K562 (cell line): ENCODE measurements at regions not wholly inside any gene's neighbourhood (a gene's known extent, or its start where the extent isn't known, plus 50 kb on each side); places are given as distances from the start of the nearest gene placed in this dataset.

Experiments used
- ATAC-seq: fragments of 200-7000 bp; cut with Tn5 transposase; 3 replicates; pipeline ENCODE4 v1.9.1; 2020; ENCODE audit warnings: moderate library complexity
- BruUV-seq: library from RNA; stranded (reverse); fragments of 400-500 nt; replicated peaks from 2 replicates; lab custom pipeline; 2021; lab: Mats Ljungman, UMichigan
- CTCF ChIA-PET: fragments of 300-600 bp; formaldehyde crosslinking; extraction: SDS; loops from one replicate; lab custom pipeline; 2021; ENCODE audit warnings: low intra/inter-chr PET ratio; lab: Yijun Ruan, JAX
- POLR2A ChIA-PET: fragments of 300-600, 350-650 bp; sonication (Branson Sonifier 250); formaldehyde crosslinking; extraction: SDS; loops from one replicate; lab custom pipeline; 2021; ENCODE audit warnings: antibody characterized with exemption, inconsistent platforms; lab: Yijun Ruan, JAX
- DNase-seq, 4 experiments: peaks; one replicate each; pipeline versions ENCODE4 v3.0.0 to v3.0.0-alpha.2; 2011 to 2018; ENCODE audit warnings: low spot score in 3 of 4, mixed read lengths in 3 of 4; ENCODE audit errors: extremely low read depth in 1 of 4
- FAIRE-seq: peaks from 2 replicates; lab custom pipeline; 2011; peaks lifted over from hg19 to GRCh38; lab: Jason Lieb, UNC
- H2AFZ ChIP-seq: 2 replicates; pipeline ENCODE4 v1.6.0; 2011; ENCODE audit warnings: low read depth, low read length, control low read depth, inconsistent platforms
- H3K27ac ChIP-seq: fragments of 200-600 bp; 3 replicates; pipeline ENCODE4 v1.8.0; 2011; ENCODE audit warnings: low read depth, mild to moderate bottlenecking, control low read depth, inconsistent platforms, low read length, moderate library complexity, mixed read lengths; ENCODE audit errors: extremely low read depth
- H3K27me3 ChIP-seq, 2 experiments: fragments of 300-600 bp in 1 of 2; 2 replicates in 1 of 2; 3 replicates in 1 of 2; pipeline versions ENCODE4 v1.6.0 to v1.8.0; 2011; ENCODE audit warnings: inconsistent platforms in 2 of 2, low read length in 2 of 2, mild to moderate bottlenecking in 1 of 2, mixed read lengths in 1 of 2, moderate library complexity in 1 of 2; ENCODE audit not compliant: control insufficient read depth in 2 of 2, insufficient read depth in 2 of 2
- H3K36me3 ChIP-seq: fragments of 300-600 bp; 3 replicates; pipeline ENCODE4 v1.8.0; 2011; ENCODE audit warnings: mild to moderate bottlenecking, low read length, inconsistent platforms; ENCODE audit not compliant: control insufficient read depth, insufficient read depth
- H3K4me1 ChIP-seq, 2 experiments: fragments of 200-600 bp in 1 of 2; replicated peaks in 1 of 2; 2 replicates in 1 of 2; 3 replicates in 1 of 2; pipeline versions ENCODE4 v1.5.1 to v1.8.0; 2011; ENCODE audit warnings: inconsistent platforms in 2 of 2, low read length in 2 of 2, mild to moderate bottlenecking in 1 of 2, mixed read lengths in 1 of 2, moderate library complexity in 1 of 2; ENCODE audit not compliant: control insufficient read depth in 2 of 2, insufficient read depth in 2 of 2
- H3K4me2 ChIP-seq: 2 replicates; pipeline ENCODE4 v1.6.1; 2011; ENCODE audit warnings: low read length, control low read depth, inconsistent platforms, mixed read lengths; ENCODE audit not compliant: insufficient read depth
- H3K4me3 ChIP-seq: fragments of 200-600 bp; sonication (generic), shearing (Covaris generic); 2 replicates; pipeline ENCODE4 v1.5.1; 2016; ENCODE audit warnings: control low read depth, inconsistent platforms
- H3K79me2 ChIP-seq: fragments of 200-600 bp; 3 replicates; pipeline ENCODE4 v1.8.0; 2011; ENCODE audit warnings: low read length, inconsistent platforms; ENCODE audit not compliant: control insufficient read depth, insufficient read depth
- H3K9ac ChIP-seq, 2 experiments: 2 replicates each; pipeline versions ENCODE4 v1.6.0 to v1.6.1; 2011; ENCODE audit warnings: low read depth in 2 of 2, low read length in 2 of 2, control low read depth in 1 of 2, inconsistent platforms in 1 of 2, mild to moderate bottlenecking in 1 of 2, mixed read lengths in 1 of 2; ENCODE audit not compliant: insufficient read depth in 1 of 2
- H3K9me1 ChIP-seq: one replicate; pipeline ENCODE4 v1.6.0; 2011; ENCODE audit warnings: inconsistent platforms, mild to moderate bottlenecking, low read length, moderate library complexity; ENCODE audit not compliant: control insufficient read depth, insufficient read depth
- H3K9me3 ChIP-seq: replicated peaks from 2 replicates; pipeline ENCODE4 v1.5.1; 2011; ENCODE audit warnings: low read depth, low read length, inconsistent platforms; ENCODE audit not compliant: control insufficient read depth, insufficient read depth
- H4K20me1 ChIP-seq: replicated peaks from 2 replicates; pipeline ENCODE4 v1.6.1; 2011; ENCODE audit warnings: low read length, inconsistent platforms, mixed read lengths; ENCODE audit not compliant: control insufficient read depth, insufficient read depth
- GTF2F1 ChIP-seq: IDR thresholded peaks from 2 replicates; pipeline ENCODE4 v1.6.1; 2011; ENCODE audit warnings: low read depth, low read length, improper control_type of control experiment
- KDM2B ChIP-seq: fragments of 250-450 bp; sonication (Bioruptor Pico); IDR thresholded peaks from 2 replicates; pipeline ENCODE4 v1.8.0; 2021; ENCODE audit warnings: mild to moderate bottlenecking, moderate library complexity
- WGBS: fragments of 100-300 bp; shearing (Covaris generic); methylation state at CpG from one replicate; pipeline ENCODE4 v1.1.6; 2016; ENCODE audit warnings: low coverage, mixed read lengths; ENCODE audit not compliant: insufficient coverage; ENCODE audit errors: missing lambda C conversion rate; 5-methylcytosine and 5-hydroxymethylcytosine counted together
- in situ Hi-C: fragments of 300-500 bp; cut with MboI; formaldehyde crosslinking; loops from 4 replicates; pipeline ENCODE4 v1.15.0; 2018; ENCODE audit warnings: inconsistent platforms, mixed read lengths
- intact Hi-C: fragments of 100-400 bp; cut with micrococcal nuclease; formaldehyde crosslinking; loops from 2 replicates; pipeline ENCODE4 v1.14.2; 2022
- TF ChIP-seq, protein P1 (sequence below), 3 experiments: IDR thresholded peaks in 2 of 3; conservative IDR thresholded peaks in 1 of 3; 2 replicates each; pipeline ENCODE4 v1.5.1; 2011 to 2012; ENCODE audit warnings: low read length in 3 of 3, mild to moderate bottlenecking in 3 of 3, control low read depth in 2 of 3, improper control_type of control experiment in 1 of 3, inconsistent platforms in 1 of 3, low read depth in 1 of 3, mixed read lengths in 1 of 3, moderate library complexity in 1 of 3; ENCODE audit not compliant: insufficient read depth in 2 of 3
- TF ChIP-seq, protein P2 (sequence below): fragments of 200-800 bp; sonication (Bioruptor generic); IDR thresholded peaks from 2 replicates; pipeline ENCODE4 v1.6.1; 2017; ENCODE audit warnings: missing genetic modification characterization, missing compliant biosample characterization

DNA sequence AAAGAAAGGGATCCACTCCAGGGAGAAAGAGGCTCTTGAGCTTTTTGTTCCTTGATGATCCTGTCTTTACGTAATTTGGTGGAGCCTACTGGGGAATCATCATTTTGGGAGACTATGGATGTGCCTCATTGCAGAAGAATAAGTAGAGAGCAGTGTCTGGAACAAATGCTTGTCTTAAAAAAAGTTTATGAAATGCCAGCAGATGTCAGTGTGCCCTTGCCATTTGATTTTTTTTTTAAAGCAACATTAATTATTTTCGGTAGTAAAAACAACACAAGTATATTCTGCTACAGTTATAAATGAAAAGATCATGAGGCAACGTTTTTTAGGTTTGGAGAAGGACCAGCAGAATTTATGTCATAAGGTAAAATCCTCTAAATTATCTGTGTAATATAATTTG lies 934.8 kb upstream of the EEF2KMT start:
- CTCF ChIA-PET: no interaction called here
- TF ChIP-seq GTF2F1: no peak
- TF ChIP-seq, protein P1, sequence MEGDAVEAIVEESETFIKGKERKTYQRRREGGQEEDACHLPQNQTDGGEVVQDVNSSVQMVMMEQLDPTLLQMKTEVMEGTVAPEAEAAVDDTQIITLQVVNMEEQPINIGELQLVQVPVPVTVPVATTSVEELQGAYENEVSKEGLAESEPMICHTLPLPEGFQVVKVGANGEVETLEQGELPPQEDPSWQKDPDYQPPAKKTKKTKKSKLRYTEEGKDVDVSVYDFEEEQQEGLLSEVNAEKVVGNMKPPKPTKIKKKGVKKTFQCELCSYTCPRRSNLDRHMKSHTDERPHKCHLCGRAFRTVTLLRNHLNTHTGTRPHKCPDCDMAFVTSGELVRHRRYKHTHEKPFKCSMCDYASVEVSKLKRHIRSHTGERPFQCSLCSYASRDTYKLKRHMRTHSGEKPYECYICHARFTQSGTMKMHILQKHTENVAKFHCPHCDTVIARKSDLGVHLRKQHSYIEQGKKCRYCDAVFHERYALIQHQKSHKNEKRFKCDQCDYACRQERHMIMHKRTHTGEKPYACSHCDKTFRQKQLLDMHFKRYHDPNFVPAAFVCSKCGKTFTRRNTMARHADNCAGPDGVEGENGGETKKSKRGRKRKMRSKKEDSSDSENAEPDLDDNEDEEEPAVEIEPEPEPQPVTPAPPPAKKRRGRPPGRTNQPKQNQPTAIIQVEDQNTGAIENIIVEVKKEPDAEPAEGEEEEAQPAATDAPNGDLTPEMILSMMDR (IDR thresholded peaks at IDR 0.05 in 2 of 3, conservative IDR thresholded peaks at IDR 0.05 in 1 of 3; ENCODE audit: insufficient read depth in 2 of 3, low read depth in 1 of 3, low read length in 3 of 3): peak in 1 of 3 experiments; percentile 12; a peak in 1 of 6 replicates
- Histone ChIP-seq H4K20me1 (no peaks in the 10 kb centered on the region), H3K36me3 (no peaks in the 10 kb centered on the region), H3K9me1 (no peaks in the 10 kb centered on the region), H3K9me3 (no peaks in the 10 kb centered on the region), H3K9ac (no peak overlapping the region), H3K27me3 (peaks cover 0 to 9% of the 10 kb centered on the region in 2 experiments; a peak in 1 of 5 replicates), H3K79me2 (no peaks in the 10 kb centered on the region), H3K4me3 (no peak overlapping the region), H3K4me2 (no peak overlapping the region), H3K27ac (no peak overlapping the region), H3K4me1 (no peaks in the 10 kb centered on the region), H2AFZ (no peak overlapping the region)
- no TSS peak for BruUV-seq
- no peak for DNase-seq
- intact Hi-C loops (no loop called here), in situ Hi-C loops (no loop called here)
- 0% methylated on average over 3 of the region's 3 CpGs for WGBS
- POLR2A ChIA-PET: no interaction called here
- no peak for ATAC-seq
- no peak for FAIRE-seq

DNA sequence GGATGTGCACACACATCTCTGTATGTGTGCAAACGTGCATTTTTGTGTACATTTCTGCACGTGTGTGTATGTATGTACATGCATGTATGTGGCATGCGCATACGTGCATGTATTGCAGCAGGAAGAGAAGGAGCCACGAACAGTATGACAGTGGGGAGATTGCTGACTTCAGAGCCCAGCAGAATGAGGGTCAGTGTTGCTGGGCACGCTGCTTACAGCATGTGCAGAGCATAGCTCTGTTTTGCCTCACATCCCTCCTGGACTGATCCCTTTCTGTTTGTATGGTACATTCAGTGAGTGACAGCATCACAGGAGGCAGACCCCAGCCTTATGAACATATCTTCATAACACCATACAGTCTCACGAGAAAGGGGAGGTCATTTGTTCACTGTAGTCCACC lies 934.0 kb upstream of the EEF2KMT start:
- Histone ChIP-seq H3K4me3 (no peak overlapping the region), H3K9me3 (no peaks in the 10 kb centered on the region), H2AFZ (no peak overlapping the region), H3K27me3 (peaks cover 0 to 9% of the 10 kb centered on the region in 2 experiments; a peak in 1 of 5 replicates), H3K9ac (no peak overlapping the region), H3K36me3 (no peaks in the 10 kb centered on the region), H4K20me1 (no peaks in the 10 kb centered on the region; the same call in 1 of the 2 replicates), H3K9me1 (no peaks in the 10 kb centered on the region), H3K4me1 (no peaks in the 10 kb centered on the region), H3K4me2 (no peak overlapping the region), H3K79me2 (no peaks in the 10 kb centered on the region), H3K27ac (no peak overlapping the region)
- intact Hi-C loops: no loop called here
- in situ Hi-C loops: no loop called here
- 1% methylated on average over 7 of the region's 7 CpGs for WGBS
- ChIA-PET CTCF (no interaction called here), POLR2A (no interaction called here)
- FAIRE-seq (no peak), ATAC-seq (no peak), DNase-seq (no peak)
- BruUV-seq: no TSS peak
- TF ChIP-seq, protein P2, sequence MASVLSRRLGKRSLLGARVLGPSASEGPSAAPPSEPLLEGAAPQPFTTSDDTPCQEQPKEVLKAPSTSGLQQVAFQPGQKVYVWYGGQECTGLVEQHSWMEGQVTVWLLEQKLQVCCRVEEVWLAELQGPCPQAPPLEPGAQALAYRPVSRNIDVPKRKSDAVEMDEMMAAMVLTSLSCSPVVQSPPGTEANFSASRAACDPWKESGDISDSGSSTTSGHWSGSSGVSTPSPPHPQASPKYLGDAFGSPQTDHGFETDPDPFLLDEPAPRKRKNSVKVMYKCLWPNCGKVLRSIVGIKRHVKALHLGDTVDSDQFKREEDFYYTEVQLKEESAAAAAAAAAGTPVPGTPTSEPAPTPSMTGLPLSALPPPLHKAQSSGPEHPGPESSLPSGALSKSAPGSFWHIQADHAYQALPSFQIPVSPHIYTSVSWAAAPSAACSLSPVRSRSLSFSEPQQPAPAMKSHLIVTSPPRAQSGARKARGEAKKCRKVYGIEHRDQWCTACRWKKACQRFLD (CRISPR knock-in tag): no peak
- TF ChIP-seq KDM2B: no peak
